Testis (tissue), 2 donors: ENCODE measurements at regions not wholly inside any gene's neighbourhood (a gene's known extent, or its start where the extent isn't known, plus 50 kb on each side); places are given as distances from the start of the nearest gene placed in this dataset.

Experiments used
- POLR2A ChIP-seq: fragments of 450-650 bp; IDR thresholded peaks from one replicate; pipeline ENCODE4 v1.6.1; 2017; ENCODE audit warnings: antibody characterized with exemption, mild to moderate bottlenecking, moderate library complexity
- TF ChIP-seq, protein P1 (sequence below), 3 experiments: fragments of 450-650 bp in 2 of 3; fragments of 200-600 bp in 1 of 3; sonication (generic) in 1 of 3; IDR thresholded peaks; one replicate each; pipeline ENCODE4 v1.5.1; 2016 to 2019; ENCODE audit warnings: antibody characterized with exemption in 3 of 3, mild to moderate bottlenecking in 2 of 3, moderate library complexity in 1 of 3

DNA sequence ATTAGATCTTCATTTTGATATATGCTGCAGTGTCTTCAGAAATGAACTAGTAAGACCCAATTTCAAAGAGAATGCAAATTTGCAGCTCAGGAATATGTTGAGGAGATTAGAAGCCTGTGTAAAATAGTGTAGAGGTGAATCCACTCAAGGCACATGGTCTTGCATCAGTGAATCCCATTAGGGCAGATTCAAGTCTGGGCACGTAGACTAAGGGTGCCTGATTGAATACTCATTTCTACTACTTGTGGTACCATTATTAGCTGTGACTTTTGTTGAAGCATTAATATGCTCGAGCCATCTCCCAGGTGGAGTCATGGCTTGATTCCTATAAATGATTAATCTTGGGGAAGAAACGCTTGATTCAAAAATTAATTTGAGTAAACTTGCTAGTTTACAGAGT lies 129.4 kb downstream of the AKAP11 start:
- TF ChIP-seq, protein P1, sequence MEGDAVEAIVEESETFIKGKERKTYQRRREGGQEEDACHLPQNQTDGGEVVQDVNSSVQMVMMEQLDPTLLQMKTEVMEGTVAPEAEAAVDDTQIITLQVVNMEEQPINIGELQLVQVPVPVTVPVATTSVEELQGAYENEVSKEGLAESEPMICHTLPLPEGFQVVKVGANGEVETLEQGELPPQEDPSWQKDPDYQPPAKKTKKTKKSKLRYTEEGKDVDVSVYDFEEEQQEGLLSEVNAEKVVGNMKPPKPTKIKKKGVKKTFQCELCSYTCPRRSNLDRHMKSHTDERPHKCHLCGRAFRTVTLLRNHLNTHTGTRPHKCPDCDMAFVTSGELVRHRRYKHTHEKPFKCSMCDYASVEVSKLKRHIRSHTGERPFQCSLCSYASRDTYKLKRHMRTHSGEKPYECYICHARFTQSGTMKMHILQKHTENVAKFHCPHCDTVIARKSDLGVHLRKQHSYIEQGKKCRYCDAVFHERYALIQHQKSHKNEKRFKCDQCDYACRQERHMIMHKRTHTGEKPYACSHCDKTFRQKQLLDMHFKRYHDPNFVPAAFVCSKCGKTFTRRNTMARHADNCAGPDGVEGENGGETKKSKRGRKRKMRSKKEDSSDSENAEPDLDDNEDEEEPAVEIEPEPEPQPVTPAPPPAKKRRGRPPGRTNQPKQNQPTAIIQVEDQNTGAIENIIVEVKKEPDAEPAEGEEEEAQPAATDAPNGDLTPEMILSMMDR (IDR thresholded peaks at IDR 0.05): no peak
- TF ChIP-seq POLR2A: no peak
